GM12892 (cell line): ENCODE measurements at regions not wholly inside any gene's neighbourhood (a gene's known extent, or its start where the extent isn't known, plus 50 kb on each side); places are given as distances from the start of the nearest gene placed in this dataset.

Experiments used
- POLR2A ChIP-seq: IDR thresholded peaks from 2 replicates; pipeline ENCODE4 v1.6.1; 2011; ENCODE audit warnings: low read depth, low read length, control low read depth
- TAF1 ChIP-seq: IDR thresholded peaks from 2 replicates; pipeline ENCODE4 v1.6.1; 2011; ENCODE audit warnings: low read depth, mild to moderate bottlenecking, control low read depth, low read length, borderline replicate concordance

DNA sequence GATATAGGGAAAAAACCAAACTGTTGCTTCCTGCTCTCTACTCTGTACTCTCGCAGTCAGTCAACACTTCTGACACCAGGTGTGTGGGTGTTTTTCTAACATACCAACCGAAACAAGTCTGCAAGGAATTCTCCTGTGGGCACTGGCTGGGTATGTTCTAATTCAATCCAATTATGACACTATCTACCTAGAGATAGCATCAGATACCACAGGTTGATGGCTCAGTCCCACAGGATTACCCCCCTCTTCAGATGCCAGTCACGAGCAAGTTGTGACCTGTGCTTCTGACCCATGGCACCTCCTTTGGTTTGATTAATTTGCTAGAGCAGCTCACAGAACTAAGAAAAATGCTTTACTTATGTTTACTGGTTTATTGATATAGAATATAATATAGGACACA, 78.3 kb downstream of the DYRK2 start:
- no peak for TF ChIP-seq TAF1
- TF ChIP-seq POLR2A: no peak
